Fibroblast of skin of scalp (primary cell): ENCODE measurements at regions not wholly inside any gene's neighbourhood (a gene's known extent, or its start where the extent isn't known, plus 50 kb on each side); places are given as distances from the start of the nearest gene placed in this dataset.

ENCODE experiments used
- DNase-seq: peaks from one replicate; pipeline ENCODE4 v3.0.0-alpha.2; 2013

GRCh38 chrX:102067966-102068723 is 57.3 kb upstream of the TCEAL2 start:
- DNase-seq = peak; percentile 13

GRCh38 chrX:102063445-102064074 is 61.9 kb upstream of the TCEAL2 start:
- DNase-seq = no peak

- no peak for DNase-seq
Observed at GRCh38 chrX:102044496-102044895, 81.0 kb upstream of the TCEAL2 start.

GRCh38 chrX:102043380-102043779 is 82.1 kb upstream of the TCEAL2 start:
- DNase-seq = no peak

GRCh38 chrX:102042372-102043325 is 82.8 kb upstream of the TCEAL2 start:
- peak; percentile 0 for DNase-seq

- no peak for DNase-seq
Observed at GRCh38 chrX:102029026-102029425, 96.5 kb upstream of the TCEAL2 start.

- no peak for DNase-seq
Observed at GRCh38 chrX:102018208-102018607, 86.4 kb upstream of the ZMAT1 start.

GRCh38 chrX:102008901-102009300 is 77.1 kb upstream of the ZMAT1 start:
- no peak for DNase-seq

GRCh38 chrX:101999644-102000539 is 68.1 kb upstream of the ZMAT1 start:
- DNase-seq = peak; percentile 1

- no peak for DNase-seq
Observed at GRCh38 chrX:101993335-101993734, 61.5 kb upstream of the ZMAT1 start.

- peak; percentile 54 for DNase-seq
Observed at GRCh38 chrX:101986586-101986985, 54.8 kb upstream of the ZMAT1 start.
